Osteocyte (in vitro differentiated cells): ENCODE measurements at regions not wholly inside any gene's neighbourhood (a gene's known extent, or its start where the extent isn't known, plus 50 kb on each side); places are given as distances from the start of the nearest gene placed in this dataset.

ENCODE experiments used
- DNase-seq: peaks from one replicate; pipeline ENCODE4 v3.0.0; 2021; ENCODE audit warnings: mixed read lengths; ENCODE audit not compliant: unreplicated experiment; ENCODE audit errors: extremely low spot score
- H3K27ac Mint-ChIP-seq: one replicate; pipeline ENCODE4 v1.8.0; 2021; ENCODE audit warnings: mild to moderate bottlenecking, mixed read lengths; ENCODE audit not compliant: unreplicated experiment
- H3K27me3 Mint-ChIP-seq: one replicate; pipeline ENCODE4 v1.8.0; 2021; ENCODE audit warnings: mixed read lengths; ENCODE audit not compliant: unreplicated experiment
- H3K36me3 Mint-ChIP-seq: one replicate; pipeline ENCODE4 v1.8.0; 2021; ENCODE audit warnings: mixed read lengths; ENCODE audit not compliant: unreplicated experiment
- H3K4me1 Mint-ChIP-seq: one replicate; pipeline ENCODE4 v1.8.0; 2021; ENCODE audit warnings: mixed read lengths; ENCODE audit not compliant: unreplicated experiment
- H3K4me3 Mint-ChIP-seq: one replicate; pipeline ENCODE4 v1.8.0; 2021; ENCODE audit warnings: mild to moderate bottlenecking, moderate library complexity, mixed read lengths; ENCODE audit not compliant: unreplicated experiment
- H3K9me3 Mint-ChIP-seq: one replicate; pipeline ENCODE4 v1.8.0; 2021; ENCODE audit warnings: mixed read lengths; ENCODE audit not compliant: unreplicated experiment
- TF ChIP-seq, protein P1 (sequence below): fragments of 200-600 bp; sonication (generic); IDR thresholded peaks from 2 replicates; pipeline ENCODE4 v1.5.0; 2021; ENCODE audit warnings: antibody characterized with exemption, mild to moderate bottlenecking, moderate library complexity

DNA sequence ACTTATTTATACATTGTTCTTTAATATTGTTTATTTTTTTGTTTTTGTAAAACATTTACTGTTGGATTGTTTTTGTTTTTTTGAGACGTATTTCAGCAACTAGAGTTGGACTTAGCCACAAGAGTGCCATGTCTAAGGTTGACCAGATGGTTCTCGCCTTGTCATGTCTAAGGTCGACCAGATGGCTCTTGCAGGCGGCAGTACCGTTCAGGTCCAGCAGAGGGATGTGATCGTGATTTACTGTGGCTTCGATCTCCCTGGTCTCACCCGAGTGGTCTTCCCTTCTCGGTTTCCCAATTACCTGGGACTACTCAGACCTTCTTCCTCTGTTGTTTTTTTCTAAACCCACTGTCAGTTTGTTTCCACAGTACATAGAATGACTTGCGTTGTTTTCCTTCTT, 1438.6 kb downstream of the UQCRFS1 start:
- Mint-ChIP-seq H3K27ac (no peak overlapping the region), H3K36me3 (peaks cover 86% of the 10 kb centered on the region), H3K27me3 (no peaks in the 10 kb centered on the region), H3K4me3 (no peak overlapping the region), H3K4me1 (peaks cover 5% of the 10 kb centered on the region), H3K9me3 (peaks cover 83% of the 10 kb centered on the region)
- TF ChIP-seq, protein P1, sequence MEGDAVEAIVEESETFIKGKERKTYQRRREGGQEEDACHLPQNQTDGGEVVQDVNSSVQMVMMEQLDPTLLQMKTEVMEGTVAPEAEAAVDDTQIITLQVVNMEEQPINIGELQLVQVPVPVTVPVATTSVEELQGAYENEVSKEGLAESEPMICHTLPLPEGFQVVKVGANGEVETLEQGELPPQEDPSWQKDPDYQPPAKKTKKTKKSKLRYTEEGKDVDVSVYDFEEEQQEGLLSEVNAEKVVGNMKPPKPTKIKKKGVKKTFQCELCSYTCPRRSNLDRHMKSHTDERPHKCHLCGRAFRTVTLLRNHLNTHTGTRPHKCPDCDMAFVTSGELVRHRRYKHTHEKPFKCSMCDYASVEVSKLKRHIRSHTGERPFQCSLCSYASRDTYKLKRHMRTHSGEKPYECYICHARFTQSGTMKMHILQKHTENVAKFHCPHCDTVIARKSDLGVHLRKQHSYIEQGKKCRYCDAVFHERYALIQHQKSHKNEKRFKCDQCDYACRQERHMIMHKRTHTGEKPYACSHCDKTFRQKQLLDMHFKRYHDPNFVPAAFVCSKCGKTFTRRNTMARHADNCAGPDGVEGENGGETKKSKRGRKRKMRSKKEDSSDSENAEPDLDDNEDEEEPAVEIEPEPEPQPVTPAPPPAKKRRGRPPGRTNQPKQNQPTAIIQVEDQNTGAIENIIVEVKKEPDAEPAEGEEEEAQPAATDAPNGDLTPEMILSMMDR = no peak
- peak; percentile 78 for DNase-seq

DNA sequence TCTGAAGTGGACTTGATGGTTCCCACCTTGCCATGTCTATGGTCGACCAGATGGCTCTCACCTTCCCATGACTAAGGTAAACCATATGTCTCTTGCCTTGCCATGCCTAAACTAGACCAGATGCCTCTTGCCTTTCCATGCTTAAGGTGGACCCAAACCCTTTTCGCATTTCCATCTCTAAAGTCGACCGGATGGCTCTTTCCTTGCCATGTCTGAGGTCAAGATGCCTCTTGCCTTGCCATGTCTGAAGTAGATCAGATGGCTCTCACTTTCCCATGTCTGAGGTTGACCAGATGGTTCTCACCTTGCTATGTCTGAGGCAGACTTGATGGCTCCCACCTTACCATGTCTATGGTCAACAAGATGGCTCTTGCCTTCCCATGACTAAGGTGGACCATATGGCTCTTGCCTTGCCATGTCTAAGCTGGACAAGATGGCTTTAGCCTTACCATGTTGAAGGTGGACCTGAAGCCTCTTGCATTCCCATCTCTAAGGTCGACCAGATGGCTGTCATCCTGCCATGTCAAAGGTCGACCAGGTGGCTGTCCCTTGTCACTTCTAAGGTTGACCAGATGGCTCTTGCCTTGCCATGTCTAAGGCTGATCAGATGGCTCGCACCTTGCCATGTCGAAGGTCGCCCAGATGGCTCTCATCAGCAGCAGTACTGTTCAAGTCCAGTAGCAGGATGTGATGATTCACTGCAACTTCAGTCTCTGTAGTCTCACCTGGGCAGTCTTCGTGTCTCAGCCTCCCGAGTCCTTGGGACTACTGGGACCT, 1439.4 kb downstream of the UQCRFS1 start:
- Mint-ChIP-seq H3K4me1 (peaks cover 5% of the 10 kb centered on the region), H3K4me3 (no peak overlapping the region), H3K9me3 (peaks cover 84% of the 10 kb centered on the region), H3K36me3 (peaks cover 79% of the 10 kb centered on the region), H3K27ac (no peak overlapping the region), H3K27me3 (no peaks in the 10 kb centered on the region)
- DNase-seq = peak; percentile 57
- TF ChIP-seq, protein P1 = no peak

DNA sequence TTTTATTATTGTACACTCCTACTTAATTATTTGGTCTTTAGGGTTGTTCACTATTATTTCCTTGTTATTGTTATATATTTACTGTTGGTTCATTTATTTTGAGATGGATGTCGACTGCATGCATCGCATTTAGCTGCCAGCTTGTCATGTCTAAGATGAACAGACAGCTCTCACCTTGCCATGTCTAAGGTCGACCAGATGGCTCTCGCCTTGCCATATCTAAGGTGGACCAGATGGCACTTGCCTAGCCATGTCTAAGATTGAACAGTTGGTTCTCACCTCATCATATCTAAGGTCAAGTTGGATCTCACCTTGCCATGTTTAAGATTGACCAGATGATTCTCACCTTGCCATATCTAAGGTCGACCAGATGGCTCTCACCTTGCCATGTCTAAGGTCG, 1440.9 kb downstream of the UQCRFS1 start:
- no peaks in the 10 kb centered on the region for H3K27me3 Mint-ChIP-seq
- TF ChIP-seq, protein P1 = no peak
- no peak for DNase-seq
- H3K36me3 Mint-ChIP-seq = peaks cover 70% of the 10 kb centered on the region
- H3K4me3 Mint-ChIP-seq = no peak overlapping the region
- peaks cover 1% of the 10 kb centered on the region for H3K4me1 Mint-ChIP-seq
- peaks cover 85% of the 10 kb centered on the region for H3K9me3 Mint-ChIP-seq
- H3K27ac Mint-ChIP-seq = no peak overlapping the region

DNA sequence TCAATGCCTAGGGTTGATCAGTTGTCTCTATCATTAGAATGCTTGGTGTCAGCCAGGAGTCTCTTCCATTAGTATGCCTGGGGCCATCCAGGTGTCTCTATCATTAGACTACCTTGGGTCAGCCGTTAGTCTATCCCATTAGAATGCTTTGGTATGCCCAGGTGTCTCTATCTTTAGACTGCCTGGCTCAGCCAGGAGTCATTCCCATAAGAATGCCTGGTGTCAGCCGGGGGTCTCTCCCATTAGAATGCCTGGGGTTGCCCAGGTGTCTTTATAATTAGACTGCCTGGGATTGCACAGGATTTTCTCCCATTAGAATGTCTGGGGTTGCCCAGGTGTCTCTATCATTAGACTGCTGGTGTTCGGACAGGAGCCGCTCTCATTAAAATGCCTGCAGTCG, 1442.9 kb downstream of the UQCRFS1 start:
- no peaks in the 10 kb centered on the region for H3K27me3 Mint-ChIP-seq
- H3K4me3 Mint-ChIP-seq = no peak overlapping the region
- H3K4me1 Mint-ChIP-seq = no peaks in the 10 kb centered on the region
- peak; percentile 63 for DNase-seq
- peaks cover 91% of the 10 kb centered on the region for H3K9me3 Mint-ChIP-seq
- H3K27ac Mint-ChIP-seq = no peak overlapping the region
- TF ChIP-seq, protein P1 = no peak
- H3K36me3 Mint-ChIP-seq = peaks cover 62% of the 10 kb centered on the region

DNA sequence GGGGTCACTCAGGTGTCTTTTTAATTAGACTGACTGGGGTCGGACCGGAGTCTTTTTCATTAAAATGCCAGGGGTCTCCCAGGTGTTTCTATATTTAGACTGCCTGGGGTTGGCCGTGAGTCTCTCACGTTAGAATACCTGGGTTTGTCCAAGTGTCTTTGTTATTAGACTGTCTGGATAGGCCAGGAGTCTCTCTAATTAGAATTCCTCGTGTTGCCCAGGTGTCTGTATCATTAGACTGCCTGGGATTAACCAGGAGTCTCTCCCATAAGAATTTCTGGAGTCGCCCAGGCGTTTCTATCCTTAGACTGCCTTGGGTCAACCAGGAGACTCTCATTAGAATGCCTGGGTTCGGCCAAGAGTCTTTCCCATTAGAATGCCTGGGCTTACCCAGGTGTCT, 1445.7 kb downstream of the UQCRFS1 start:
- peak; percentile 69 for DNase-seq
- peaks cover 92% of the 10 kb centered on the region for H3K9me3 Mint-ChIP-seq
- no peak overlapping the region for H3K27ac Mint-ChIP-seq
- no peaks in the 10 kb centered on the region for H3K4me1 Mint-ChIP-seq
- H3K27me3 Mint-ChIP-seq = no peaks in the 10 kb centered on the region
- H3K4me3 Mint-ChIP-seq = no peak overlapping the region
- H3K36me3 Mint-ChIP-seq = peaks cover 50% of the 10 kb centered on the region
- TF ChIP-seq, protein P1 = no peak
